Trophoblast cell (in vitro differentiated cells and primary cell): ENCODE measurements at regions not wholly inside any gene's neighbourhood (a gene's known extent, or its start where the extent isn't known, plus 50 kb on each side); places are given as distances from the start of the nearest gene placed in this dataset.

Source experiments
- DNase-seq, 2 donors: peaks; one replicate each; pipeline ENCODE4 v3.0.0-alpha.2; 2016
- H2AFZ ChIP-seq: 2 replicates; pipeline ENCODE4 v1.6.1; 2013; ENCODE audit warnings: low read length, moderate library complexity, mild to moderate bottlenecking; ENCODE audit not compliant: insufficient read depth, poor library complexity
- H2AK5ac ChIP-seq: 2 replicates; pipeline ENCODE4 v1.6.1; 2013; ENCODE audit warnings: mild to moderate bottlenecking, low read length
- H2BK120ac ChIP-seq: 2 replicates; pipeline ENCODE4 v1.6.1; 2013; ENCODE audit warnings: low read length, mild to moderate bottlenecking, moderate library complexity; ENCODE audit not compliant: insufficient read depth, poor library complexity
- H2BK12ac ChIP-seq: 2 replicates; pipeline ENCODE4 v1.6.1; 2013; ENCODE audit warnings: mild to moderate bottlenecking, low read length, moderate library complexity
- H2BK5ac ChIP-seq: 2 replicates; pipeline ENCODE4 v1.6.1; 2013; ENCODE audit warnings: low read length, low read depth, moderate library complexity, mild to moderate bottlenecking; ENCODE audit not compliant: poor library complexity
- H3K14ac ChIP-seq: 2 replicates; pipeline ENCODE4 v1.6.1; 2013; ENCODE audit warnings: mild to moderate bottlenecking, low read length
- H3K18ac ChIP-seq: 2 replicates; pipeline ENCODE4 v1.6.1; 2013; ENCODE audit warnings: mild to moderate bottlenecking, low read length
- H3K23ac ChIP-seq: 2 replicates; pipeline ENCODE4 v1.6.1; 2013; ENCODE audit warnings: low read length
- H3K27ac ChIP-seq: 2 replicates; pipeline ENCODE4 v1.5.1; 2013; ENCODE audit warnings: low read depth, mild to moderate bottlenecking, inconsistent platforms, low read length, moderate library complexity
- H3K27me3 ChIP-seq: 2 replicates; pipeline ENCODE4 v1.6.1; 2013; ENCODE audit warnings: inconsistent platforms, mild to moderate bottlenecking, low read length, moderate library complexity; ENCODE audit not compliant: insufficient read depth
- H3K36me3 ChIP-seq, 2 experiments: 1 replicate in 1 of 2; 2 replicates in 1 of 2; pipeline ENCODE4 v1.6.1; 2013; ENCODE audit warnings: low read length in 2 of 2, mild to moderate bottlenecking in 2 of 2, moderate library complexity in 1 of 2; ENCODE audit not compliant: insufficient read depth in 2 of 2, control insufficient read depth in 1 of 2
- H3K4ac ChIP-seq: 2 replicates; pipeline ENCODE4 v1.6.1; 2013; ENCODE audit warnings: low read depth, mild to moderate bottlenecking, low read length, moderate library complexity
- H3K4me1 ChIP-seq, 2 experiments: 1 replicate in 1 of 2; 2 replicates in 1 of 2; pipeline ENCODE4 v1.6.1; 2013; ENCODE audit warnings: low read length in 2 of 2, mild to moderate bottlenecking in 2 of 2, moderate library complexity in 1 of 2; ENCODE audit not compliant: insufficient read depth in 2 of 2, control insufficient read depth in 1 of 2
- H3K4me2 ChIP-seq: 2 replicates; pipeline ENCODE4 v1.6.1; 2013; ENCODE audit warnings: inconsistent platforms, mild to moderate bottlenecking, low read length, moderate library complexity
- H3K4me3 ChIP-seq: 2 replicates; pipeline ENCODE4 v1.5.1; 2013; ENCODE audit warnings: mild to moderate bottlenecking, low read depth, low read length, inconsistent platforms
- H3K79me1 ChIP-seq: one replicate; pipeline ENCODE4 v1.6.1; 2013; ENCODE audit warnings: low read length
- H3K79me2 ChIP-seq: 2 replicates; pipeline ENCODE4 v1.6.1; 2013; ENCODE audit warnings: low read length, mild to moderate bottlenecking; ENCODE audit not compliant: control insufficient read depth, insufficient read depth, poor library complexity
- H3K9ac ChIP-seq: 2 replicates; pipeline ENCODE4 v1.6.1; 2013; ENCODE audit warnings: mild to moderate bottlenecking, low read length
- H3K9me3 ChIP-seq: 2 replicates; pipeline ENCODE4 v1.6.1; 2013; ENCODE audit warnings: low read depth, mild to moderate bottlenecking, control low read depth, inconsistent platforms, low read length; ENCODE audit not compliant: insufficient read depth
- H4K12ac ChIP-seq: 2 replicates; pipeline ENCODE4 v1.6.1; 2013; ENCODE audit warnings: low read depth, mild to moderate bottlenecking, low read length, moderate library complexity
- H4K8ac ChIP-seq: 2 replicates; pipeline ENCODE4 v1.6.1; 2013; ENCODE audit warnings: low read depth, mild to moderate bottlenecking, low read length, moderate library complexity
- H4K91ac ChIP-seq: one replicate; pipeline ENCODE4 v1.6.1; 2013; ENCODE audit warnings: low read depth, mild to moderate bottlenecking, low read length, moderate library complexity
- WGBS: extraction: QIAGEN DNeasy Blood & Tissue Kit; methylation state at CpG from one replicate; pipeline ENCODE4 v1.1.7; 2013; ENCODE audit warnings: missing lambda C conversion rate; ENCODE audit not compliant: insufficient read length, insufficient coverage; ENCODE audit errors: extremely low coverage; 5-methylcytosine and 5-hydroxymethylcytosine counted together

DNA sequence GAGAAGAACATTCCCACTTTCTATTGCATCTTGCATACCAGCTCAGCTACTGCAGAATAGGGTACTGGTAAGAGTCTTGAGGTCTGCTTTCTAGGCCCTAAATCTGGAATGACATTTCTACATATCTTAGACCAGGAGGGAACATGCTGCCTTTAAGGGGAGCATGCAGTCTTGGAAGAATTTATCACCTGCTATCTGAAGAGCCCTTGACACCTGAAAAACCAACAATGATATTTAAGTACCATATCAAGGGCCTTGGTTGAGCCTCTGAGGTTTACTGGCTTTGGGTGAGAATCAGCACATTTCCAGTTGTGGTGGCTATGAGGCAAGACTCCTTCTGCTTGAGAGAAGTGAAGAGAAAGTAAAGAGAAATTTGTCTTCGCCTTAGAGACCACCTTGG is 436.8 kb upstream of the SPANXN1 start:
- WGBS, result no CpG with 5 or more reads among the region's 1 CpG

DNA sequence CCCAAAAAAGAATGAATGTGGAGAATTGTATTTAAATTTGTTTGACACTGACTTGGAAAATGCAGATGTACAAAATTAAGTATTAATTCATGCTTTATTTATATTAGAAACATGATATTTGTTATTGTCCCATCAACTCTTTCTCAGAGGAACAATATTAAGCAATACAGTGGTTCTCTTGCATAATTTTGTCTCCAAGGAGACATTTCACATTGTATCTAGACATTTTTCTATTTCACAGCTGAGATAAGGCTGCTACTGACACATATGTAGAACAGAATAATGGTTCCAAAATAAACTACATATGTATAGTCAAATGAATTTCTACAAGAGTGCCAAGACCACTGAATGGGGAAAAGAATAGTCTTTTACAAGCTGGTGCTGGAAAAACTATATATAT is 427.9 kb upstream of the SPANXN1 start:
- Histone ChIP-seq H3K27ac (no peak overlapping the region), H3K9ac (no peak overlapping the region), H3K79me2 (no peaks in the 10 kb centered on the region), H3K4me2 (no peak overlapping the region), H3K9me3 (no peaks in the 10 kb centered on the region), H3K14ac (no peak overlapping the region), H2BK12ac (no peak overlapping the region), H2BK120ac (no peak overlapping the region), H3K4me1 (no peaks in the 10 kb centered on the region), H3K18ac (no peak overlapping the region), H3K27me3 (no peaks in the 10 kb centered on the region), H2AFZ (no peak overlapping the region), H4K12ac (no peak overlapping the region), H4K8ac (no peak overlapping the region), H3K4ac (no peak overlapping the region), H3K4me3 (no peak overlapping the region), H2BK5ac (no peak overlapping the region), H3K36me3 (no peaks in the 10 kb centered on the region), H3K79me1 (no peaks in the 10 kb centered on the region), H2AK5ac (no peak overlapping the region), H3K23ac (no peak overlapping the region), H4K91ac (no peak overlapping the region)
- DNase-seq, result peak in 1 of 2 donors; percentile 1

More for the DNA sequence above, 436.8 kb upstream of the SPANXN1 start:
- H3K79me2 ChIP-seq, result no peaks in the 10 kb centered on the region
- no peak overlapping the region for H2BK5ac ChIP-seq
- H3K4me2 ChIP-seq, result no peak overlapping the region
- no peak overlapping the region for H3K4ac ChIP-seq
- H2BK120ac ChIP-seq, result no peak overlapping the region
- no peaks in the 10 kb centered on the region for H3K27me3 ChIP-seq
- no peak overlapping the region for H3K27ac ChIP-seq
- H3K9ac ChIP-seq, result no peak overlapping the region
- H3K36me3 ChIP-seq, result no peaks in the 10 kb centered on the region
- no peaks in the 10 kb centered on the region for H3K9me3 ChIP-seq
- no peak overlapping the region for H3K14ac ChIP-seq
- H2AK5ac ChIP-seq, result no peak overlapping the region
- H4K91ac ChIP-seq, result no peak overlapping the region
- H4K12ac ChIP-seq, result no peak overlapping the region
- H2BK12ac ChIP-seq, result no peak overlapping the region
- no peaks in the 10 kb centered on the region for H3K4me1 ChIP-seq
- no peak overlapping the region for H3K23ac ChIP-seq
- H2AFZ ChIP-seq, result no peak overlapping the region
- H3K79me1 ChIP-seq, result no peaks in the 10 kb centered on the region
- H3K4me3 ChIP-seq, result no peak overlapping the region
- DNase-seq, result no peak
- H3K18ac ChIP-seq, result no peak overlapping the region
- H4K8ac ChIP-seq, result no peak overlapping the region

DNA sequence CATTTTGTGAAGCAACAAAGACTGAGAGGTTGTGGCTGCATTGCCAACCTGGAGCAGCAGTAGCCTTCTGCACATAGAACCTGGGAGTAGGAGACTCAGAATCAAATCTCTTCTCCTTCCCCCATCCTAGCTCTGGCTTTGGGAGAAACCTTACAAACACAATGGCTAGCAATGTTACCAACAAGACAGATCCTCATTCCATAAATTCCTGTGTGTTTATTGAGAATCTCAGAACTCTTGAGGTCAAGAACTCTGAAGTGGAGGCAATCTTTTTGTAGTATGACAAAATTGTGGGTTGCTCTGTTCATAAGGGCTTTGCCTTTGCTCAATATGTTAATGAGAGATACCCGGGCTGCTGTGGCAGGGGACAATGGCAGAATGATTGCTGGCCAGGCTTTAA is 406.7 kb upstream of the SPANXN1 start:
- H2BK120ac ChIP-seq, result no peak overlapping the region
- H2BK12ac ChIP-seq, result no peak overlapping the region
- no peaks in the 10 kb centered on the region for H3K9me3 ChIP-seq
- H2AK5ac ChIP-seq, result no peak overlapping the region
- peaks cover 0 to 4% of the 10 kb centered on the region in 2 experiments for H3K4me1 ChIP-seq
- no peak overlapping the region for H3K4me2 ChIP-seq
- H3K18ac ChIP-seq, result no peak overlapping the region
- no peaks in the 10 kb centered on the region for H3K79me2 ChIP-seq
- no peak for DNase-seq
- H3K27me3 ChIP-seq, result no peaks in the 10 kb centered on the region
- H3K23ac ChIP-seq, result no peak overlapping the region
- no peak overlapping the region for H2AFZ ChIP-seq
- no peaks in the 10 kb centered on the region for H3K79me1 ChIP-seq
- no peak overlapping the region for H3K27ac ChIP-seq
- H3K4ac ChIP-seq, result no peak overlapping the region
- no peak overlapping the region for H3K9ac ChIP-seq
- no peak overlapping the region for H4K12ac ChIP-seq
- H4K91ac ChIP-seq, result no peak overlapping the region
- no peaks in the 10 kb centered on the region for H3K36me3 ChIP-seq
- no peak overlapping the region for H3K14ac ChIP-seq
- H2BK5ac ChIP-seq, result no peak overlapping the region
- WGBS, result no CpG with 5 or more reads among the region's 1 CpG
- H3K4me3 ChIP-seq, result no peak overlapping the region
- H4K8ac ChIP-seq, result no peak overlapping the region

DNA sequence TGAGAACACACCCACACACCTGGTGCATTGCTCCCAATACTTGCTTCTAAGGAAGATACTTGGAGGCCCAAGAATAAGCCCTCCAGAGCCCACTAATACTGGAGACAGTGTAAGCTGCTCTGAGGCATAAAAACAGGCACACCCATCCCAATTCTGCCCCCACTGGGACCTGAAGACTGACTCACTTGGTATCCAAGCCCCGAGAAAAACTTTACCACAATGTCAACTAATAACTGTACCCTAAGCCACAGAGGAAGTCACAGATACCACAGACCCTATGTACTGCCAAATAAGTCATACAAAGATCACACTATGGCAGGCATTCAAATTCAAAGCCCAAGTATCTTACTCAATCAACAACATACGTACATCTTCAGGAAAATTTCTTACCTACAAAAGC is 398.2 kb upstream of the SPANXN1 start:
- H2AK5ac ChIP-seq, result no peak overlapping the region
- H3K14ac ChIP-seq, result no peak overlapping the region
- no peak overlapping the region for H2AFZ ChIP-seq
- H4K8ac ChIP-seq, result no peak overlapping the region
- no peak overlapping the region for H3K23ac ChIP-seq
- H2BK12ac ChIP-seq, result no peak overlapping the region
- no peak overlapping the region for H4K91ac ChIP-seq
- no peak overlapping the region for H3K9ac ChIP-seq
- no peaks in the 10 kb centered on the region for H3K4me1 ChIP-seq
- no peak overlapping the region for H2BK5ac ChIP-seq
- no peaks in the 10 kb centered on the region for H3K79me2 ChIP-seq
- no peak overlapping the region for H3K4ac ChIP-seq
- no peaks in the 10 kb centered on the region for H3K27me3 ChIP-seq
- no peak for DNase-seq
- H3K36me3 ChIP-seq, result no peaks in the 10 kb centered on the region
- no peak overlapping the region for H3K4me2 ChIP-seq
- no peak overlapping the region for H2BK120ac ChIP-seq
- no peak overlapping the region for H4K12ac ChIP-seq
- H3K4me3 ChIP-seq, result no peak overlapping the region
- WGBS, result no CpG with 5 or more reads among the region's 2 CpGs
- no peaks in the 10 kb centered on the region for H3K9me3 ChIP-seq
- H3K79me1 ChIP-seq, result no peaks in the 10 kb centered on the region
- H3K18ac ChIP-seq, result no peak overlapping the region
- no peak overlapping the region for H3K27ac ChIP-seq

DNA sequence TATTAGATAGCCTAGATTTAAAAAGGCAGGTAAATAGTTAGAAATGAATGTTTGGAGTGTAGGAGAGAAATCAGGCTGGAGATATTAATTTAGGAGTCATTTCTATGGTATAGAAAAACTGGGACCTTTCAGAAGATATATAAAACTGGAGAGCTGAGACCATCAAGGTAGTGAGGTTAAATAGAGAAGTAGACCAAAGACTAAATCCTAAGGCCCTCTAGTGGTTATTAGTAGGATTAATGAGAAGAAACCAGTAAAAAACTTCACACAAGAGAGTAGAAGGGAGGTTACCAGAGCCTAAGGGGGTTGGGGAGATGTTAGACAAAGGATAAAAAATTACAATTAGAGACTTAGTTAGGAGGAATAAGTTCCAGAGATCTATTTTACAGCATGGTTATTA is 351.0 kb upstream of the SPANXN1 start:
- H2AFZ ChIP-seq, result no peak overlapping the region
- no peak overlapping the region for H2BK120ac ChIP-seq
- H3K4ac ChIP-seq, result no peak overlapping the region
- no peak overlapping the region for H4K8ac ChIP-seq
- H3K23ac ChIP-seq, result no peak overlapping the region
- no peaks in the 10 kb centered on the region for H3K9me3 ChIP-seq
- no peak overlapping the region for H3K14ac ChIP-seq
- H3K36me3 ChIP-seq, result no peaks in the 10 kb centered on the region
- no peak overlapping the region for H4K12ac ChIP-seq
- H2AK5ac ChIP-seq, result no peak overlapping the region
- no peaks in the 10 kb centered on the region for H3K79me2 ChIP-seq
- no peaks in the 10 kb centered on the region for H3K27me3 ChIP-seq
- H3K4me3 ChIP-seq, result no peak overlapping the region
- H3K27ac ChIP-seq, result no peak overlapping the region
- no peaks in the 10 kb centered on the region for H3K79me1 ChIP-seq
- no peak overlapping the region for H3K9ac ChIP-seq
- DNase-seq, result peak in 1 of 2 donors; percentile 4
- H3K4me1 ChIP-seq, result no peaks in the 10 kb centered on the region
- H2BK5ac ChIP-seq, result no peak overlapping the region
- H4K91ac ChIP-seq, result no peak overlapping the region
- no peak overlapping the region for H2BK12ac ChIP-seq
- H3K18ac ChIP-seq, result no peak overlapping the region
- H3K4me2 ChIP-seq, result no peak overlapping the region
